Stimulated activated CD8-positive, alpha-beta memory T cell treated with anti-CD3 and anti-CD28 coated beads, Interleukin-12 subunit alpha, Interleukin-12 subunit beta, amount 100 ng/mL, for 1 hour (primary cell): ENCODE measurements at regions not wholly inside any gene's neighbourhood (a gene's known extent, or its start where the extent isn't known, plus 50 kb on each side); places are given as distances from the start of the nearest gene placed in this dataset.

Source experiments
- DNase-seq: peaks from one replicate; pipeline ENCODE4 v3.0.0-alpha.2; 2020; ENCODE audit warnings: low read depth

- no peak for DNase-seq
Measured at GRCh38 chr12:126383506-126383905, 1318.3 kb downstream of the AACS start.

- DNase-seq: no peak
Measured at GRCh38 chr12:126384026-126384564, 1318.9 kb downstream of the AACS start.

- DNase-seq: no peak
Measured at GRCh38 chr12:126385785-126386184, 1320.5 kb downstream of the AACS start.

GRCh38 chr12:126389220-126389841 lies 1324.1 kb downstream of the AACS start:
- DNase-seq: no peak

- no peak for DNase-seq
Measured at GRCh38 chr12:126389961-126390360, 1324.7 kb downstream of the AACS start.

GRCh38 chr12:126390969-126391566 lies 1325.8 kb downstream of the AACS start:
- DNase-seq: no peak

GRCh38 chr12:126396536-126396935 lies 1331.3 kb downstream of the AACS start:
- no peak for DNase-seq

GRCh38 chr12:126397071-126397581 lies 1331.9 kb downstream of the AACS start:
- no peak for DNase-seq

GRCh38 chr12:126397660-126398059 lies 1332.4 kb downstream of the AACS start:
- DNase-seq: no peak

GRCh38 chr12:126400831-126401230 lies 1335.6 kb downstream of the AACS start:
- DNase-seq: no peak

- DNase-seq: no peak
Measured at GRCh38 chr12:126404293-126404881, 1339.2 kb downstream of the AACS start.

- no peak for DNase-seq
Measured at GRCh38 chr12:126418400-126418799, 1353.2 kb downstream of the AACS start.

- no peak for DNase-seq
Measured at GRCh38 chr12:126419131-126419530, 1353.9 kb downstream of the AACS start.

GRCh38 chr12:126424696-126425095 lies 1359.5 kb downstream of the AACS start:
- DNase-seq: no peak

GRCh38 chr12:126425264-126425663 lies 1360.0 kb downstream of the AACS start:
- DNase-seq: no peak

GRCh38 chr12:126428769-126429168 lies 1363.5 kb downstream of the AACS start:
- DNase-seq: no peak

- no peak for DNase-seq
Measured at GRCh38 chr12:126430921-126431320, 1365.7 kb downstream of the AACS start.

GRCh38 chr12:126431767-126432166 lies 1366.5 kb downstream of the AACS start:
- no peak for DNase-seq

GRCh38 chr12:126432780-126433179 lies 1367.5 kb downstream of the AACS start:
- DNase-seq: no peak

- no peak for DNase-seq
Measured at GRCh38 chr12:126434412-126434985, 1369.3 kb downstream of the AACS start.

GRCh38 chr12:126436041-126436440 lies 1370.8 kb downstream of the AACS start:
- no peak for DNase-seq

GRCh38 chr12:126437934-126438333 lies 1372.7 kb downstream of the AACS start:
- DNase-seq: no peak

- no peak for DNase-seq
Measured at GRCh38 chr12:126443977-126444376, 1378.7 kb downstream of the AACS start.
